Loucy (cell line): ENCODE measurements at regions not wholly inside any gene's neighbourhood (a gene's known extent, or its start where the extent isn't known, plus 50 kb on each side); places are given as distances from the start of the nearest gene placed in this dataset.
A peak's percentile ranks its signal among the peaks of the same experiment; 100 is the strongest.

Experiments used
- H2AFZ ChIP-seq: fragments of 200-600 bp; sonication (generic); 2 replicates; pipeline ENCODE4 v1.6.0; 2016; ENCODE audit warnings: antibody characterized with exemption, mild to moderate bottlenecking, low read length, moderate library complexity
- H3F3A ChIP-seq: fragments of 200-600 bp; 2 replicates; pipeline ENCODE4 v1.6.0; 2016; ENCODE audit warnings: antibody characterized with exemption, low read depth, mild to moderate bottlenecking
- H3K27me3 ChIP-seq: fragments of 200-600 bp; sonication (generic); 2 replicates; pipeline ENCODE4 v1.6.1; 2014; ENCODE audit warnings: low read length, mild to moderate bottlenecking; ENCODE audit not compliant: insufficient read depth, poor library complexity, severe bottlenecking
- H3K36me3 ChIP-seq: fragments of 200-600 bp; sonication (generic); 2 replicates; pipeline ENCODE4 v1.6.1; 2016; ENCODE audit warnings: low read length; ENCODE audit not compliant: insufficient read depth
- H3K4me1 ChIP-seq: fragments of 200-600 bp; sonication (generic); 2 replicates; pipeline ENCODE4 v1.5.1; 2014; ENCODE audit warnings: low read length, mild to moderate bottlenecking; ENCODE audit not compliant: insufficient read depth, poor library complexity, severe bottlenecking
- H3K4me2 ChIP-seq: fragments of 200-600 bp; sonication (generic); 2 replicates; pipeline ENCODE4 v1.6.0; 2014; ENCODE audit warnings: antibody characterized with exemption, low read length, low read depth, mild to moderate bottlenecking; ENCODE audit not compliant: poor library complexity, severe bottlenecking
- H3K4me3 ChIP-seq: fragments of 200-600 bp; sonication (generic); 2 replicates; pipeline ENCODE4 v1.5.1; 2014; ENCODE audit warnings: low read length, mild to moderate bottlenecking, mixed read lengths; ENCODE audit not compliant: poor library complexity, severe bottlenecking
- H3K79me2 ChIP-seq: fragments of 200-600 bp; sonication (generic); 2 replicates; pipeline ENCODE4 v1.6.1; 2014; ENCODE audit warnings: low read length; ENCODE audit not compliant: insufficient read depth
- H3K9ac ChIP-seq: fragments of 200-600 bp; sonication (generic); 2 replicates; pipeline ENCODE4 v1.6.0; 2014; ENCODE audit warnings: mild to moderate bottlenecking, low read depth, low read length, moderate library complexity; ENCODE audit not compliant: poor library complexity, severe bottlenecking
- H3K9me2 ChIP-seq: fragments of 200-600 bp; sonication (generic); replicated peaks from 2 replicates; pipeline ENCODE4 v1.6.1; 2016; ENCODE audit warnings: low read depth, low read length, mixed read lengths
- H3K9me3 ChIP-seq: fragments of 200-600 bp; sonication (generic); 2 replicates; pipeline ENCODE4 v1.6.1; 2014; ENCODE audit warnings: mild to moderate bottlenecking, antibody characterized with exemption, low read length, low read depth; ENCODE audit not compliant: insufficient read depth
- H4K20me1 ChIP-seq: fragments of 200-600 bp; sonication (generic); 2 replicates; pipeline ENCODE4 v1.6.0; 2014; ENCODE audit warnings: antibody characterized with exemption, low read length, mild to moderate bottlenecking; ENCODE audit not compliant: insufficient read depth, poor library complexity, severe bottlenecking
- EZH2phosphoT487 ChIP-seq: fragments of 200-600 bp; IDR thresholded peaks from 2 replicates; pipeline ENCODE4 v1.6.1; 2018; ENCODE audit warnings: antibody characterized with exemption, mild to moderate bottlenecking, moderate library complexity, borderline replicate concordance
- TF ChIP-seq, protein P1 (sequence below): fragments of 200-600 bp; sonication (generic); conservative IDR thresholded peaks from 2 replicates; pipeline ENCODE4 v1.5.1; 2014; ENCODE audit warnings: mild to moderate bottlenecking, antibody characterized with exemption, low read length

DNA sequence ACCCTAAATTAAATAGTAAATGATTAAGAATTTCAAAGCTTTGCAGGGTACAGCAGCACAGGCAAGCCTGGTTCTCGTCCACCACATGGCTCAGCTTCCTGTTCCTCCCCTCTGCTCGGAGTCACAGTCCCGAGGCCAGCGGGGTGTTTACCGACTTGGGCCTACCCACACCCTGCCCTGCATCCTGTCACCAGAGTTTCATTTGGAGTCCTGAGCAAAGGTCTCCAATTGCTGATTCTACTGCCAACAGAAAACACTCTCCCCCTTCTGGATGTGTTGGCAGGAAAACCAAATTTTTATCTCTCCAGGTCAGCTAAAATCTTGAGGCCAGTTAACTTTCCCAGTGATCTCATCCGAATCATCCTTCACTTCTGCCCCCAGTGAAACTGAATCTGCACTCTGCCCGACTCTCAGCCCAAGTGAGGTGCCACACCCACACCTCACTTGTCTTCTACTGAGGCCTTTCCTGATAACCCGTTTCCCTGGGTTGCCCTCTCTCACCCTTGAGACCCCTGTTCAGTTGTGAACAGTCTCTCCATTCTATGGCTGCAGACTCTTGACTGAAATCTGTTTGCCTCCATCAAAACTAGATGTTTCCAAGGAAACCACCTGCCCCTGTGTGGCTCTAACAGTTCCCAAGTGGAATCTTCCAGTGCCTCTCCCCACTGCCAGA, 71.2 kb downstream of the VCPKMT start:
- H4K20me1 ChIP-seq, result no peaks in the 10 kb centered on the region
- peak overlapping the region; percentile 74 for H2AFZ ChIP-seq
- H3K4me2 ChIP-seq, result peak overlapping the region; percentile 29
- no peaks in the 10 kb centered on the region for H3K79me2 ChIP-seq
- H3K27me3 ChIP-seq, result no peaks in the 10 kb centered on the region
- H3K36me3 ChIP-seq, result no peaks in the 10 kb centered on the region
- H3K9me2 ChIP-seq, result no peaks in the 10 kb centered on the region
- H3K9ac ChIP-seq, result peak overlapping the region; percentile 59
- no peak overlapping the region for H3K4me3 ChIP-seq
- H3K9me3 ChIP-seq, result no peaks in the 10 kb centered on the region
- no peaks in the 10 kb centered on the region; the same call in 1 of the 2 replicates for H3F3A ChIP-seq
- peaks cover 47% of the 10 kb centered on the region for H3K4me1 ChIP-seq
- TF ChIP-seq EZH2phosphoT487, result no peak
- TF ChIP-seq, protein P1, sequence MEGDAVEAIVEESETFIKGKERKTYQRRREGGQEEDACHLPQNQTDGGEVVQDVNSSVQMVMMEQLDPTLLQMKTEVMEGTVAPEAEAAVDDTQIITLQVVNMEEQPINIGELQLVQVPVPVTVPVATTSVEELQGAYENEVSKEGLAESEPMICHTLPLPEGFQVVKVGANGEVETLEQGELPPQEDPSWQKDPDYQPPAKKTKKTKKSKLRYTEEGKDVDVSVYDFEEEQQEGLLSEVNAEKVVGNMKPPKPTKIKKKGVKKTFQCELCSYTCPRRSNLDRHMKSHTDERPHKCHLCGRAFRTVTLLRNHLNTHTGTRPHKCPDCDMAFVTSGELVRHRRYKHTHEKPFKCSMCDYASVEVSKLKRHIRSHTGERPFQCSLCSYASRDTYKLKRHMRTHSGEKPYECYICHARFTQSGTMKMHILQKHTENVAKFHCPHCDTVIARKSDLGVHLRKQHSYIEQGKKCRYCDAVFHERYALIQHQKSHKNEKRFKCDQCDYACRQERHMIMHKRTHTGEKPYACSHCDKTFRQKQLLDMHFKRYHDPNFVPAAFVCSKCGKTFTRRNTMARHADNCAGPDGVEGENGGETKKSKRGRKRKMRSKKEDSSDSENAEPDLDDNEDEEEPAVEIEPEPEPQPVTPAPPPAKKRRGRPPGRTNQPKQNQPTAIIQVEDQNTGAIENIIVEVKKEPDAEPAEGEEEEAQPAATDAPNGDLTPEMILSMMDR, result no peak

DNA sequence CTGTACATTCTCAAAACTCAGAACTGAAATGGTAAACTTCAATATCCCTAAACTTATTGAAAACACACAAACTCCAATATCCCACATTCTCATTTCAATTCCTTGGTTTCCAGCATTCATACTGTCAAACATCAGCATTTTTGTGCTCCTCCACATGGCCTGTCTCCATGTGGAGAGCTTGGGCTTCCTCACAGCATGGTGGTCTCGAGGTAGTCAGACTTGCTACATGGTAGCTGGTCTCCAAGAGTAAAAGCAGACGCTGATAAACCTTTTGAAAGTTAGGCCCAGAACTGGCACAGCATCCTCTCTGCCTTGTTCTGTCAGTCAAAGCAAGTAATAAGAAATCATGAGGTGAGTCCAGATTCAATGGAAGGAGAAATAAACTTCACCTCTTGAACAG, 70.5 kb downstream of the VCPKMT start:
- no peaks in the 10 kb centered on the region for H3K79me2 ChIP-seq
- no peaks in the 10 kb centered on the region for H3K9me2 ChIP-seq
- no peak for TF ChIP-seq EZH2phosphoT487
- TF ChIP-seq, protein P1, result no peak
- H3K36me3 ChIP-seq, result no peaks in the 10 kb centered on the region
- no peak overlapping the region for H3K4me3 ChIP-seq
- no peaks in the 10 kb centered on the region for H3K9me3 ChIP-seq
- H4K20me1 ChIP-seq, result no peaks in the 10 kb centered on the region
- peak overlapping the region; percentile 49 for H3K9ac ChIP-seq
- H3K27me3 ChIP-seq, result no peaks in the 10 kb centered on the region
- 0 out of 2 replicates have a peak overlapping the region, but pooled peaks have one; percentile 23 for H2AFZ ChIP-seq
- H3K4me1 ChIP-seq, result peaks cover 41% of the 10 kb centered on the region
- no peak overlapping the region for H3K4me2 ChIP-seq
- no peaks in the 10 kb centered on the region; the same call in 1 of the 2 replicates for H3F3A ChIP-seq

DNA sequence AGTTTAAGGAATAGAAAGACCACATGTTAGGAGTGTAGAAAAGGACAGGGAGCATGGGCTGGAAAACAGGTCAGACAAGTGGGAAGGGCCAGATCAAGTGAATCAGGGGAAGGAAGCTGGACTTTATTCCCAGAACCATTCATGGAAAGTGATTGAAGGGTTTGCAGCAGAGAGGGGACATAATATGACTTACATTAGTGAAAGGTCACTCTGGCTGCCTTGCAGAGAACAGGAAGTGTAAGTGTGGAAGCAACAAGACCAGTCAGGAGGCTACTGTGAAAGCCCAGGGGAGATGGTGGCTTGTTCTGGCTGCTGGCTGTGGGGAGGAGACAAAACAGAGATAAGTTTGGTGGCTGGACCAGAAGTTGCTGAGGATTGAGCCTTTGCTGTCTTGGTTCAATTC, 69.1 kb downstream of the VCPKMT start:
- Histone ChIP-seq H3K4me2 (peak overlapping the region; percentile 3), H3K36me3 (no peaks in the 10 kb centered on the region), H2AFZ (peak overlapping the region; percentile 21), H3K9me2 (no peaks in the 10 kb centered on the region), H4K20me1 (no peaks in the 10 kb centered on the region), H3K9ac (no peak overlapping the region), H3K4me3 (no peak overlapping the region), H3K4me1 (peaks cover 34% of the 10 kb centered on the region), H3F3A (no peaks in the 10 kb centered on the region; the same call in 1 of the 2 replicates), H3K79me2 (no peaks in the 10 kb centered on the region), H3K27me3 (no peaks in the 10 kb centered on the region), H3K9me3 (no peaks in the 10 kb centered on the region)
- TF ChIP-seq, protein P1, result no peak
- TF ChIP-seq EZH2phosphoT487, result no peak
